ENCODE measurements at regions not wholly inside any gene's neighbourhood (a gene's known extent, or its start where the extent isn't known, plus 50 kb on each side); places are given as distances from the start of the nearest gene placed in this dataset.
A peak's percentile ranks its signal among the peaks of the same experiment; 100 is the strongest.

DNA sequence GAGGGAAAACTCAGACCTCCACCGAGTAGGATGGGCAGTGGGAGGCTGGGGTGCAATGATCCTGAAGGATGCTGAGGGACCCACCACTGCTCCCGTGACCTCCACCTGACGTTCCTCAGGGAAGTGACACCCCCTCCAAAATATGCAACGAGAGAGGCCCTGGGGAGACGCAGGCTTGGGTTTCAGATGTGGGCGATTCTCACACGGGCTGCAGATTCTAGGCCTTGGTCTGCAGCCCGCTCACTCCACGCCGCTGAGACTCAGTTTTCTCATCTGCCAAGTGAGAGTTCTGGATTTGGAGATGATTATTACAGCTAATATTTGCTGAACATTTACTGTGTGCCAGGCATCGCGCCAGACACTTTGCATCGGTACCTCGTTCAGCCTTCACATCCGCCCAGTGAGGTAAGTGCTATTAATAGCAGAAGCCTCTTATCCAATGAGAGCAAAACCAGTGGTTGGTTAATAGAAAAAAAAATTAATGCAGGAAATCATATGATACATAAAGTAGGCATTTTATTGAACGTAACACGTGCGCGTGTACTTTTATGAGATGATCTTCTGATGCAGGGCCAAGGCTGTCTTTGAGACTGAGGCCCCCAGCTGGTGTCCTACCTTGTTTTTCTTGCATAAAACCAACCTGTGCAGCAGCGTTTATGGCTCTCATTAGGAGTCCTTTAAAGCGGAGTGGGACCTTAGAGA is 102.0 kb upstream of the RUNX3 start:
- no peak for DNase-seq (ENCODE audit: low spot score)
- in situ Hi-C loops (cut with HindIII; ENCODE audit: low sequenced_read_pairs): no loop called here

DNA sequence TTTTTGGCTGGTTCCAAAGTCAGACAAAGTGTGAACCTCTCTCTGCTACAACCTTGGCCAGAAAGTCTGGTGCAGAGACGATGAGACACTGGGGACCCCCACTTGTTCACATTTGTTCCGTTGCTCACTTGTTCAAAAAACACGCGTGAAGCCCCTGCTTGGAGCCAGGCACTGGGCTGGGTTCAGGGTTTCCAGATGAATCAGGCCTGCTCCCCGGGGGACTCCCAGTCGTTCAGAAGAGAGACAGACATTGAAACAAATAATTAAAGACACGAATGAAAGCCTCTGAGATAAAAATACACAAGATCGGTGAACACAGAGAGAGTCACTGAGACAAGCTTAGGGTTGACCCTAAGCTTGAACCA is 101.5 kb upstream of the RUNX3 start:
- no peak for DNase-seq (ENCODE audit: low spot score)
- in situ Hi-C loops (cut with HindIII; ENCODE audit: low sequenced_read_pairs): no loop called here

DNA sequence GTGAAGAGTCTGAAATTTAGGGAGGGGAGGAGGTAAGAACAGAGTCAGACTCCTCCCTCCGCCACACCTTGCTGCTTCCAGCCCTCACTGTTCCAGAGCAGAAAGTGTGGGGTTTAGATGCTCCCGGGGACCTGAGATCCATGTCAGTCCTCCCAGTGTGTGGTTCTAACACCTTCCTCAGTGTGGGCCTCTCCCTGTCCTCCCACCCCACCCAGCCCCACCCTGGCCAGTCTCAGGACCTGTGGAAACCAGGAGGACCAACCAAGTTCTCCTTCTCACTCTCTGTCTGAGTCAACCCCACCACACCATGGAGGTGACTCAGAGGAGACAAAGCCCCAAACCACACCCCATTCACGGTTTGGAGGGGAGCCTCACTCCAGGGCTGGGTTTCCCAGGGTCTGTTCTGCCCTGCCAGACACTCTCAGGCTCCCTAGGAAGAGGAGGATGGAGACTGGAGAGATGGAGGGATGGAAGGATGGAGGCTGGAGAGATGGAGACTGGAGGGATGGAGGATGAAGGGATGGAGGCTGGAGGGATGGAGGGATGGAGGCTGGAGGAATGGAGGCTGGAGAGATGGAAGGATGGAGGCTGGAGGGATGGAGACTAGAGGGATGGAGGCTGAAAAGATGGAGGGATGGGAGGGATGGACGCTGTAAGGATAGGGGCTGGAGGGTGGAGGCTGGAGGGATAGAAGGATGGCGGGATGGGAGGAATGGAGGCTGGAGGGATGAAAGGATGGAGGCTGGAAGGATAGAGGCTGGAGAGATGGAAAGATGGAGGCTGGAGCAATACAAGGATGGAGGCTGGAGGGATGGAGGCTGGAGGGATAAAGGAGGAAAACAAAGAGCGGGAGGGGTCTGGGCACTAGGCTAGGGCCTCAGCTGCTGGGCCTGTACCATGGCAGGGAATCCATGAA is 100.9 kb upstream of the RUNX3 start:
- in situ Hi-C loops (cut with HindIII; ENCODE audit: low sequenced_read_pairs): no loop called here
- DNase-seq (ENCODE audit: low spot score): no peak

DNA sequence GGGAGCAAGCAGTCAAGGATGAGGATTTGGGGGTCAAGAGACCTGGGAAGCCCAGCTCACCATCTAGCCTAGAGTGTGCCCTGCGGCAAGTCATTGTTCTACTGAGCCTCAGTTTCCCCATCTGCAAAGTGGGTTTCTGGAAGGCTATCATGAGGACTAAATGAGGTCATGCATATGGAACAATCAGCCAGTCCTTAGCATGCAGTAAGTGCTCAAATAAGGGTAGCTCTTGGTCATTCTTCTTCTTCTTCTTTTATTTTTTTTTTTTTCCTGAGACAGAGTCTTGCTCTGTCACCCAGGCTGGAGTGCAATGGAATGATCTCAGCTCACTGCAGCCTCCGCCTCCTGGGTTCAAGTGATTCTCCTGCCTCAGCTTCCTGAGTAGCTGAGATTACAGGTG is 99.9 kb upstream of the RUNX3 start:
- in situ Hi-C loops (cut with HindIII; ENCODE audit: low sequenced_read_pairs): no loop called here
- no peak for DNase-seq (ENCODE audit: low spot score)

DNA sequence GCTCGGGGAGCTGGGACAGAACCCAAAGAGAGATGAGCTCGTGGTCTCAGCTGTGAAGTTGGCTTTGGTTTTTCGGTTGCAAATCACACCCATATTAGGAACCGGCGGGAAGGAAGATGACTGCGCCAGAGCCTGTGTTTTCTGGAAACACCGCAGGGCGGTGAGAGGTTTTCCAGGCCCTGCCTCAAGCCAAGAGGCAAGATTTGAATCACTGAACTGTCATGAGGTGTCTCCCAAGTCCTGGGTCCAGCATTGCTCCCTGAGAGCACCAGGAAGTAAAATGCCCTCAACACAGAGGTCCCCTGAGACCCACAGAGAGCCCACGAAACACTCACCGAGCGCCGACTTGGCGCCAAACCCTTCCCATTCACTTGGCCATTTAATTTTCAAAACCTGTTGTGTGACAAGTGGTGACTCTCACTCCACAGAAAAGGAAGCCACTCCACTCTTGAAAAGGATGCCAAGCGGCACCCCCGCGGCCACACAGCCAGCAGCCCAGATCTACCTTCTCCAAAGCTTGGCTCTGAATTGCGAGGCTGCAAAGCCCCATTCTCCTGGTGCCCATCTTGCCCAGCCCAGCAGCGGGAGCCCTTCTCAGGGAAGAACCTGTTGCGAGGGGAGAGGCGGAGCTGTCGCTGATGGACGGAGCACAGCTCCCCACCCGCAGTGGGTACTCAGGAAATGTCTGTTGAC is 99.0 kb upstream of the RUNX3 start:
- in situ Hi-C loops (cut with HindIII; ENCODE audit: low sequenced_read_pairs): no loop called here
- DNase-seq (ENCODE audit: low spot score): no peak

- DNase-seq (ENCODE audit: low spot score): no peak
- in situ Hi-C loops (cut with HindIII; ENCODE audit: low sequenced_read_pairs): no loop called here
Measured at GRCh38 chr1:25028587-25028906, 98.5 kb upstream of the RUNX3 start.

DNA sequence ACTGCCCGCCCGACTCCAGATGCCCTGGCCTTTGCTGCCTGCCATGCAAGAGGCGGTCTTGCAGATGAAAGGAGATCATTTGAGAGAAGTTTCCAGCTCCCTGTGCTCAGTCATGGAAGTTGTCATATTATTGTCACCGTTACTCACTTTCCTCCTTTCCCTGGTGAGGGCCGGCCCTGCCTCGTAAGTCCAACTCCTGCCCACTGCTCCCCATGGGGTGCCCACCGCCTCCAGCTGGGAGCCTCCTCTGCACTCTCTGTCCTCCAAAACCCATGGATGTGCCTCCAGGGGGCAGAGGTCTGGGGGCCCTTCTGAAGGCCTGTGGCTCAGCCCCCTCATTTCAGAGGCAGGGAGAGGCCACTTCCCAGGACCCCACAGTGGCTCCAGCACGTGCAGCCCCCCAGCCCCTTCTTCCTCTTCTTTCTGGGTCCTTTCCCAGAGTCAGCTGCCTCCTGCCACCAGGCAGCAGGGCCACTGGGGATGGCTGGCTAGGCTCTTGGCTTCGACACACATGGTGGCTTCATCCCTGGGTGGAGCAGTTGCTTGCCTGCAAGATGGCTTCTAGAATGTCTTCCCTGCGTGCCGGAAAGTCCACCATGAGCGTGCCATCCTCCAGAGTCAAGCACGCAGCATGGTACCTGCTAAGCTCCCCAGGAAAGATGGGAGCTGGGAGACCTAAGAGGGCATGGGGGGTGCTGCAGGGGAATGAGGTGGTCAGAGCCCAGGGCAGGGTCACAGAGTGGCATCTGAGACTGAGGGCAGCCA is 97.9 kb upstream of the RUNX3 start:
- in situ Hi-C loops (cut with HindIII; ENCODE audit: low sequenced_read_pairs): no loop called here
- no peak for DNase-seq (ENCODE audit: low spot score)

DNA sequence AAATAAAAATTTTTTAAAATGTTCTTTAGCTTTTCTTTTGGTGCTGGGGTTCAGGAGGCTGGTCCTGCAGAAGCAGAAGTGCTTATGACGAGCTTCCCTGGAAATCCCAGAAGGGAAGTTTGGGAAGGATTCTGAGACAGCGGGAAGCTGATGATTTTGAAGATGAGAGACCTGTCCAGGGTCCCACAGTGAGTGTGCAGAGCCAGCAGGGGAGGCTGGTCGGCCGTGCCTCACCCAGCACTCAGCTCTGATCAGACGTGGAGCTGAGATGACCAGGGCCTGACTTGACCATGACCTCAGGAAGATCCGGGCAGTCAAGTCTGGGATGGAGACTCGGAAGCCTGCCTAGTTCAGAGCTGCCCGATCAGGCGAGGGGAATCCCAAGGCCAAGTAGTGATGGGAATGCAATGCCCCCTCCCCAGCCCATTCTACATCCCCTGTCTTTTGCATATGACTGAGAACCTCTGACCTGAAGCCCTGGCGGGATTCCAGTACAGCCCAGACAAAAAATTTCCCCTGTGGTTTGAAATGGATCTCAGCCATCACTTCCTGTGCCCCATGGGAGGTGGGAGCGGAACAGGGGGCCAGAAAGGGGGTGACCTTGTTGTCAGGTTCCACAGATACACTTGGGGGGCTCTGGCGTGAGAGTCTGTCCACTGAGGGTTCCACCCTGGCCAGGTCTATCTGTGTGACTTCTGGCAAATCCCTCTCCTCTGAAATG is 96.8 kb upstream of the RUNX3 start:
- no peak for DNase-seq (ENCODE audit: low spot score)
- in situ Hi-C loops (cut with HindIII; ENCODE audit: low sequenced_read_pairs): no loop called here

DNA sequence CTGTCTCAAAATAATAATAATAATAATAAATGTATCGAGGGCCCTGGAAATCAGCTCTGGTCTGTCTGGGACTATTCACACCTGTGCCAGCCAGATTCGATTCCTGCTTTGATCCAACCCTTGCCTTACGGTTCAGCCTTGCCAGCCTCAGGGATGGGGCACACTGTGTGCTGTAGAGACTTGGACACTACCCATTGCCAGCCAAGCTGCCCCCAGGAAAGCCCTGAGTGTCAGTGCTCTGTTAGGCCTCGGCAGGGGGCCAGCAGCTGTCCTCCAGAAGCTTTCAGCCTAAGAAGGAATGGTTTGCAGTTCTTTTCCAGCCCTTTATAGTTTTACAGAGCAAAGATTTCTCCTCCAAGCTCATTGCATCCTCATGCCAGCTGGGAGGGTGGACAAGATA is 96.2 kb upstream of the RUNX3 start:
- in situ Hi-C loops (cut with HindIII; ENCODE audit: low sequenced_read_pairs): no loop called here

DNA sequence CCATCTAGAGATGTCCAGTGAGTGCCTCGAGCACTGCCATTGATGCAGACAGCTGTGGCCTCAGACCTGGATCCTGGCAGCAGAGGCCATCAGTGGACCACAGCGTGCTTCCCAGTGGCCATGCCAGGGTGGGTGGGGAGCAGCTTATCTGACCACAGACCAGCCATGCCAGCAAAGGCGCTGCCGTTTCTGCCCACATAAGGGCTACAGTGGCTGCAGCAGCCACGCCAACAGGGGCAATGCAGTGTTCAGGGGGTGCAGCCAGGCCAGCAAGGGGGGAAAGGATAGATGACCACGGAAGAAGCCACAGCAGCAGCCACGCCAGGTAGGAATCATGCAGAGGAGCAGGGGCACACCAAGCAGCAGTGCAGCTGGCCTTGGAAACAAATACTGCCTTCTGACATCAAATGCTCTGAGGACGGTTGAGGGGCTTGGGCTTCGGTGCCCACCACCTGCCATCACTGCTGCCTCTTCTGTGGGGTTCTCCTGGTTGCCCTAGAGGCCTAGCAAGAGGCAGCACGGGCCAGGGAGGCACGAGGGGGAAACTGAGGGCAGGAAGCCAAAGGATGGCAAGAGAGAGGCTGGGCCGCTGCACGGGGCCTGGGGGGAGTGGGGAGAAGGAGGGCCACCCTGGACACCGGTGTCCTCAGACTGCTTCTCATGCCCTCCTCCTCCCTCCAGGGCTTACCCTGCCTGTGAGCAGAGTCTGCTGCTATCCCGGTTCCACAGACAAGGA is 94.7 kb upstream of the RUNX3 start:
- in situ Hi-C loops (cut with HindIII; ENCODE audit: low sequenced_read_pairs): no loop called here
- no peak for DNase-seq (ENCODE audit: low spot score)

More for the DNA sequence above, 96.2 kb upstream of the RUNX3 start:
- no peak for DNase-seq (ENCODE audit: low spot score)

DNA sequence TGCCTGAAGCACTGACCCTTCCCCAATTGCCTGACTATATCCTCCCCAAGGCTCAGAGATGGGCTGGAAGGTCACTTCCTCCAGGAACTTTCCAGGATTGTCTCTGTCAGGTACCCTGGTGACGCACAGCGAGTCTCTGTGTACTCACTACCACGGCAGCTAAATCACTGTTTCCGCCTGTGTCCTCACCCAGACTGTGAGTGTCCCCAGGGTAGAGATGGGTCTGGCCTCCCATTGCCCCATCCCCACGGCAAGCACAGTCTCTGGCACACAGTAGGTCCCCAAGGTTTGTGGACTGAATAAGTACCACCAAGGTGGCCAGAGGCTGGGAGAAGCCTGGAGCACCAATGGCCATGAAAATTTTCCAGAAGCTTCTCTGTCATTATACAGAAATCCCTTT is 93.8 kb upstream of the RUNX3 start:
- DNase-seq (ENCODE audit: low spot score): no peak
- in situ Hi-C loops (cut with HindIII; ENCODE audit: low sequenced_read_pairs): no loop called here

DNA sequence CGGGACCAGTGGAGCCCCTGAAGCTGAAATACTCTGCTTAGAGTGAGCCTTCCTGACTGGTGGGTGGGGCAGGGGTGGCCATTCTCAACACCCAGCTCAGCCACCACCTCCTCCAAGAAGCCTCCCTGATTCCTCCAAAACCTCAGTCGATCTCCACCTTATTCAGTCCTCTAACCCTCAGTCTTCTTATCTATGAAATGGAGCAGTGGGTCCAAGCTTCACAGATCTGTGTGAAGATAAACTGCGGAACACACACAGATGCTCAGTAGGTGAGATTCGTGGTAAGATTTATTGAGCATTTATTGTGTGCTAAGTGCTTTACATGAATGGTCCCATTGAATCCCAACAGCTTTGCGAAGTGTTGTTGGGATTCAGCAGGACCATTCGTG is 93.1 kb upstream of the RUNX3 start:
- in situ Hi-C loops (cut with HindIII; ENCODE audit: low sequenced_read_pairs): no loop called here

DNA sequence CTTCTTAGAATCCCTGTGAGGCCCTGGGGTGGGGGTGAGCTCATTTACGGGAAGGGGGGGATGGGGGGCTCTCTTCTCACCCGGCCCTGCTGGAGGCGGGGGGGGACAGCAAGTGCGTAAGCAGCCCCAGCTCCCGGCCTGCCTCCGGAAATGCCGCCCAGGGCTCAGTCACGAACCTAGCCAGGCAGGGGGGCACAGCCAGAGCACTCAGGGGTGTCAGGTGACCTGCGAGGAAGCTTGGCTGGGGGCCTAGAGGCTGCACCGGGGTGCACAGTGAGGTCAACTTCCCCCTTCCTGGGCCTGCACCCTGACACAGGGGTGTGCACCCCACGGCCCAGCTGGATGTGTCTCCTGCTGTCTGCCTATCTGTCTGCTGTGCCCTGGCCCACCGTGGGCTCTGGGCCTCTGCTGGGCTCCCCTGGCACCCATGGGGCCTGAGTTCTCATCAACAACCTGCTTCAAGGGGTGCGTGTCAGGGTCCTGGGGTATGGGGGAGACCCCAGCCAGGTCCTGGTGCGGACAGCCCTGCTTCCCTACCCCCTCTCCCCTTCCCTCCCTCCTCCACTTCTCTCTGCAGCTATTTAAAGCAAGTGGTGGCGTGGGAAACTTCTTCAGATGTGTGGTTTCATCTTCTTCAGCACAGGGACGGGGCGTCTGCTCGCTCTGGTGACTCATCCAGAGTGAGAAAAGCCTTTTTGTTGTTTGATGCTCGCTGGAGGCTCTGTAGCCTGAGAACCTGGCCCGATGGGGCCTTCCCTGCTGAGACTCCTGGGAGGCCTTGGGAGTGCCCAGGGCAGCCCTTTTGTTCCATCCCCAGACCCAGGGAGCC is 92.5 kb upstream of the RUNX3 start:
- in situ Hi-C loops (cut with HindIII; ENCODE audit: low sequenced_read_pairs): no loop called here
- DNase-seq (ENCODE audit: low spot score): peak; percentile 1

More for the DNA sequence above, 93.1 kb upstream of the RUNX3 start:
- DNase-seq (ENCODE audit: low spot score): no peak

GRCh38 chr1:25021591-25022215 is 91.6 kb upstream of the RUNX3 start:
- DNase-seq (ENCODE audit: low spot score): no peak
- in situ Hi-C loops (cut with HindIII; ENCODE audit: low sequenced_read_pairs): no loop called here

- in situ Hi-C loops (cut with HindIII; ENCODE audit: low sequenced_read_pairs): no loop called here
Measured at GRCh38 chr1:25020851-25021590, 90.9 kb upstream of the RUNX3 start.

DNA sequence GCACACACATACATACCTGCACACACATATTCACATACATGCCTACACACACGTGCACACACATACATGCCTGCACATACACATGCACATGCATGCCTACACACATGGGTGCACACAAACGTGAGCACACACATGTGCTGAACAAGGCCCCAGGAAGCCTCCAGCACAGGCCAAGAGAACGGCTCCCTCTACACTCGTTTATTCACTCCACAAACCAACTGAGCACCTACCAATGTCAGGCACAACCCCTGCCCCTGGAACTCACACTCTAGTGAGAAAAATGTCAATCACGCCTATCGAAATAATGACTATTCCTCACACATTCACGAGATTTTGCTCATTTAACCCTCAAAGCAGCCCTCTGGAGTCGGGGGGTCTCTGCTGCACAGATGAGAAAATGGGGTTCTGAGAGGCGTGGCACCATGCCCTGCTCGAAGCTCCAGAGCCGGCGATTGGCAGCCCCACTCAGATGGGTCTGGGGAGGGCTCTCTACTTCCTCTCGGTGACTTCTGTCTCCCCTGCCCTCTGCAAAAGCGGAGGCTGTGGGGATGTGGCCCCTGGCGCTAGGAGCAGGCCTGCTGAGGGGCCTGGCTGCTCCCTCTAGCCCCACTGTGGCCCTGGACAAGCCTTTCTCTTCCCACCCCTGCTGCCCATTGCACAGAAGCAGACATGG is 90.2 kb upstream of the RUNX3 start:
- DNase-seq (ENCODE audit: low spot score): no peak
- in situ Hi-C loops (cut with HindIII; ENCODE audit: low sequenced_read_pairs): no loop called here

More at GRCh38 chr1:25020851-25021590, 90.9 kb upstream of the RUNX3 start:
- DNase-seq (ENCODE audit: low spot score): no peak
